ENCODE measurements at regions not wholly inside any gene's neighbourhood (a gene's known extent, or its start where the extent isn't known, plus 50 kb on each side); places are given as distances from the start of the nearest gene placed in this dataset.
"Not testable (repeated sequence)": the region's sequence is repeated elsewhere in the genome, so short reads cannot be mapped to it uniquely, and the experiment has no call there.

GRCh38 chr12:31162896-31163560 is 89.4 kb downstream of the DDX11 start:
- not testable (repeated sequence) for DNase-seq (ENCODE audit: low read depth in 4 of 4, low spot score in 3 of 4)

- DNase-seq (ENCODE audit: low read depth in 4 of 4, low spot score in 3 of 4), result not testable (repeated sequence)
Observed at GRCh38 chr12:31174293-31174692, 100.6 kb downstream of the DDX11 start.

- DNase-seq (ENCODE audit: low read depth in 4 of 4, low spot score in 3 of 4), result not testable (repeated sequence)
Observed at GRCh38 chr12:31177514-31177913, 103.9 kb downstream of the DDX11 start.

- DNase-seq (ENCODE audit: low read depth in 4 of 4, low spot score in 3 of 4), result not testable (repeated sequence)
Observed at GRCh38 chr12:31178875-31179274, 105.2 kb downstream of the DDX11 start.

GRCh38 chr12:31179627-31180237 is 106.1 kb downstream of the DDX11 start:
- DNase-seq (ENCODE audit: low read depth in 4 of 4, low spot score in 3 of 4), result not testable (repeated sequence)

GRCh38 chr12:31182571-31182970 is 108.9 kb downstream of the DDX11 start:
- not testable (repeated sequence) for DNase-seq (ENCODE audit: low read depth in 4 of 4, low spot score in 3 of 4)

- DNase-seq (ENCODE audit: low read depth in 4 of 4, low spot score in 3 of 4), result not testable (repeated sequence)
Observed at GRCh38 chr12:31183107-31183506, 109.4 kb downstream of the DDX11 start.

- DNase-seq (ENCODE audit: low read depth in 4 of 4, low spot score in 3 of 4), result not testable (repeated sequence)
Observed at GRCh38 chr12:31183899-31184298, 110.2 kb downstream of the DDX11 start.

- not testable (repeated sequence) for DNase-seq (ENCODE audit: low read depth in 4 of 4, low spot score in 3 of 4)
Observed at GRCh38 chr12:31184667-31185066, 111.0 kb downstream of the DDX11 start.

- not testable (repeated sequence) for DNase-seq (ENCODE audit: low read depth in 4 of 4, low spot score in 3 of 4)
Observed at GRCh38 chr12:31192689-31193088, 119.0 kb downstream of the DDX11 start.

GRCh38 chr12:31195620-31196019 is 122.0 kb downstream of the DDX11 start:
- DNase-seq (ENCODE audit: low read depth in 4 of 4, low spot score in 3 of 4), result not testable (repeated sequence)

- not testable (repeated sequence) for DNase-seq (ENCODE audit: low read depth in 4 of 4, low spot score in 3 of 4)
Observed at GRCh38 chr12:31199476-31199875, 125.8 kb downstream of the DDX11 start.

- no peak for DNase-seq (ENCODE audit: low read depth in 4 of 4, low spot score in 3 of 4)
Observed at GRCh38 chr12:31201382-31201781, 124.6 kb downstream of the SINHCAF start.

- DNase-seq (ENCODE audit: low read depth in 4 of 4, low spot score in 3 of 4), result no peak
Observed at GRCh38 chr12:31203261-31203660, 122.7 kb downstream of the SINHCAF start.

- DNase-seq (ENCODE audit: low read depth in 4 of 4, low spot score in 3 of 4), result no peak
Observed at GRCh38 chr12:31205054-31205453, 120.9 kb downstream of the SINHCAF start.

- DNase-seq (ENCODE audit: low read depth in 4 of 4, low spot score in 3 of 4), result no peak
Observed at GRCh38 chr12:31206038-31206670, 119.8 kb downstream of the SINHCAF start.

GRCh38 chr12:31207799-31208465 is 118.0 kb downstream of the SINHCAF start:
- DNase-seq (ENCODE audit: low read depth in 4 of 4, low spot score in 3 of 4), result no peak

- DNase-seq (ENCODE audit: low read depth in 4 of 4, low spot score in 3 of 4), result no peak
Observed at GRCh38 chr12:31210104-31210503, 115.8 kb downstream of the SINHCAF start.

- no peak for DNase-seq (ENCODE audit: low read depth in 4 of 4, low spot score in 3 of 4)
Observed at GRCh38 chr12:31210541-31210940, 115.4 kb downstream of the SINHCAF start.

- no peak for DNase-seq (ENCODE audit: low read depth in 4 of 4, low spot score in 3 of 4)
Observed at GRCh38 chr12:31214626-31215517, 111.1 kb downstream of the SINHCAF start.
